GM06990 (cell line): ENCODE measurements at regions not wholly inside any gene's neighbourhood (a gene's known extent, or its start where the extent isn't known, plus 50 kb on each side); places are given as distances from the start of the nearest gene placed in this dataset.

ENCODE experiments used
- DNase-seq: peaks from one replicate; pipeline ENCODE4 v3.0.0-alpha.2; 2011; ENCODE audit not compliant: insufficient read length; ENCODE audit errors: extremely low read depth
- H3K27me3 ChIP-seq: replicated peaks from 2 replicates; pipeline ENCODE4 v1.6.0; 2011; ENCODE audit warnings: low read length; ENCODE audit not compliant: control insufficient read depth, insufficient read depth
- H3K36me3 ChIP-seq: 2 replicates; pipeline ENCODE4 v1.5.1; 2011; ENCODE audit warnings: low read length; ENCODE audit not compliant: control insufficient read depth, insufficient read depth
- H3K4me3 ChIP-seq: replicated peaks from 2 replicates; pipeline ENCODE4 v1.5.1; 2011; ENCODE audit warnings: low read depth, mild to moderate bottlenecking, control low read depth, low read length
- CTCF ChIP-seq: IDR thresholded peaks from 2 replicates; pipeline ENCODE4 v1.5.1; 2011; ENCODE audit warnings: low read length, control low read depth, mild to moderate bottlenecking, inconsistent platforms; ENCODE audit not compliant: insufficient read depth, poor library complexity, severe bottlenecking

DNA sequence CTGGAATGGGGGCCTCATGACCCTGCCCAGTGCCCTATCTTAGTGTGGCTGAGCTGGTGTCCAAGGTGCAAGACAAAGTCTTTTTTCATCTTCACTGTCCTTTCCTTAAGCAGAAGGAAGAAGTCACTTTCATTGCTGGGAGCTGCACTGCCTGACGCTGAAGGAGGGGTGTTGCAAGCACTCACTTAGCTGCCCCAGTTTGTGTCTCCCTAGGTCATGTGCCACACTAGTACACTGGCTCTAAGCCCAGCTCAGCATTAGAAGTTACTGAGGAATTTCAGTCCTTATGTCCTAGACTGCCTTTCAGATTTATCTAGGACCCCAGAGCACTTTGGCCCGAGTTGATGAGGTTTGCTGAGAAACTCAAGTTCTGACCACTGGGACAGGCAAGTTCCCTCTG, 952.0 kb upstream of the USP15 start:
- no peak for TF ChIP-seq CTCF

DNA sequence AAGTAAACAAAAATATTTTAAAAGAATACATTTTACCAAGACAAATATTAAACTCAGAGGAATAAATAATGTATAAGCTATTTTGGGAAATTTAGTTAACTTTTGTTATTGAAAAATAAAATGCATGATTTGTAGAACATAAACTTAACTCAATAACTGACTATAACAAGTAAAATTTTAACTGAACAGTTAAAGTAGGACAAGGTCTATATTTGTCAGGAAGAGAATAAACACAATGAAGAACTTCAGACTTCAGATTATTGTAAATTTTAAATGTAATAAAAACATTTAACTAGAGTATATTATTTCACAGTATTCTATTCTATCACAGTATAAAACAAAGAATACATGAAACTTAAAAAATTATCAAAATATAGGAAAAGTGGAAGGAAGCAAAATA, 948.8 kb upstream of the USP15 start:
- H3K36me3 ChIP-seq: no peaks in the 10 kb centered on the region
- no peak overlapping the region for H3K4me3 ChIP-seq
- DNase-seq: no peak
- TF ChIP-seq CTCF: no peak
- H3K27me3 ChIP-seq: no peaks in the 10 kb centered on the region

More for the DNA sequence above, 952.0 kb upstream of the USP15 start:
- Histone ChIP-seq H3K27me3 (no peaks in the 10 kb centered on the region), H3K36me3 (no peaks in the 10 kb centered on the region), H3K4me3 (no peak overlapping the region)
- no peak for DNase-seq

GRCh38 chr12:61348871-61349270, 911.3 kb upstream of the USP15 start:
- no peak for TF ChIP-seq CTCF
- no peaks in the 10 kb centered on the region for H3K36me3 ChIP-seq
- no peak for DNase-seq
- no peaks in the 10 kb centered on the region for H3K27me3 ChIP-seq
- no peak overlapping the region for H3K4me3 ChIP-seq

GRCh38 chr12:61355105-61355504, 905.1 kb upstream of the USP15 start:
- no peak for TF ChIP-seq CTCF
- no peak overlapping the region for H3K4me3 ChIP-seq
- DNase-seq: peak; percentile 2
- no peaks in the 10 kb centered on the region for H3K27me3 ChIP-seq
- no peaks in the 10 kb centered on the region for H3K36me3 ChIP-seq

DNA sequence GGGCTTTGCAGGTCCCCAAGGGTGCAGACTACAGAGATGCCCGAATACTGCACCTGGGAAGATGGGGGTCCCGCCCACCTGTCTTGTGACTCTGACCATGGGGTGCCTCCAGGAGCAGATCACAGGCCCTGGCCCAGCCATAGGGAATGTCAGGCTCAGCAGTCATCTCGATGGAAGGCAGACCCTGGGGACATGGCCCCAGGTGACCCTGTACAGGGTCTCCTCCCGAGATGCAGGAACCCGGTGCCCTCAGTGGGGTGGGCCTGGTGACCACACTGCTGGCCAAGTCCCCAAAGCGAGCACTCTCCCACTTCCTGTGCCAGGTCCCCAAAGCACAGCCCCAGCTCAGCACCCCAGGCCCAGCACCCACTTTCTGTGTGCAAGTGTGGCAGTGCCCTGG, 903.7 kb upstream of the USP15 start:
- H3K4me3 ChIP-seq: no peak overlapping the region
- H3K27me3 ChIP-seq: no peaks in the 10 kb centered on the region
- no peak for DNase-seq
- no peaks in the 10 kb centered on the region for H3K36me3 ChIP-seq
- TF ChIP-seq CTCF: no peak

DNA sequence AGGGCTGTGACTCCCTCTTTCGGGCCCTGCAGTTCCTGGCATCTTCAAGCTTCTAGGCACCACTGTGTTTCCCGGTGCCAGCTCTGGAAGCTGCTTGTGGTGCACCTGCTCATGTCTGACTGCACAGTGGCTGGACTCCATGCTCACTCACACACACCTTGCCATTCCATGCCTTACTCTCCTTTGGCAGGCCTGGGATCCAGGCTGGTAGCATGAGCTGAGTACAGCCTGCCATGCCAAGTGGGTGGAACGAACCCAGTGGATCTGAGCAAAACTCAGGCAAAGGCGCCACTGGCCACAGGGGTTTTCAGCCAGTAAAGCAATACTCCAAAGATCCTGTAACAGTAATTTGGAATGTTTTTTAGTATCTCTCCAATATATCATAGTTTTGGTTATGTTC, 902.7 kb upstream of the USP15 start:
- DNase-seq: no peak
- Histone ChIP-seq H3K36me3 (no peaks in the 10 kb centered on the region), H3K27me3 (no peaks in the 10 kb centered on the region), H3K4me3 (no peak overlapping the region)
- TF ChIP-seq CTCF: no peak
